NOMO-1 (cell line): ENCODE measurements at regions not wholly inside any gene's neighbourhood (a gene's known extent, or its start where the extent isn't known, plus 50 kb on each side); places are given as distances from the start of the nearest gene placed in this dataset.

Experiments used
- DNase-seq, 2 experiments: peaks; one replicate each; lab custom pipeline; 2025; ENCODE audit not compliant: unreplicated experiment in 2 of 2; lab: John Stamatoyannopoulos, UW

GRCh38 chrX:38986586-38986985 is 185.3 kb downstream of the MID1IP1 start:
- no peak for DNase-seq

GRCh38 chrX:38987198-38987651 is 186.0 kb downstream of the MID1IP1 start:
- peak; percentile 52 to 75 for DNase-seq

DNA sequence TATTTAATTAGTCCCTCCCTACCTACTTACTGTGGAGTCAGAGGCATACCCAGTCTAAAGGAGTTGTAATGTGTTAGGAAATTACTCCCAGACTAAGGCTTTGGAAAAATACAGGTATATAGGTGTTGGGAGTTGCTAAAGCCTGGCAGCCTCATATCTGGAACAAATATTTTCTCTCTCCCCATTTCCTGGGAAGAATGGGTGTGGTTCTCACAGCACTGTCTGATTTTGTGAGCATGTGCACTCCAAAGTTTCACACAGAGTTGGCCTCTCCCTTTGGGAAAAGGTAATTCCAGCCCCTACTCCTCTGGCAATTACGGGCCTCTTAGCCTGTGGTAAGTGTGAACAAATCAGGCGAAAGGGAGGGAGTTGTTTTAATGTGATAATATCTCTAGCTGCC is 187.0 kb downstream of the MID1IP1 start:
- no peak for DNase-seq

DNA sequence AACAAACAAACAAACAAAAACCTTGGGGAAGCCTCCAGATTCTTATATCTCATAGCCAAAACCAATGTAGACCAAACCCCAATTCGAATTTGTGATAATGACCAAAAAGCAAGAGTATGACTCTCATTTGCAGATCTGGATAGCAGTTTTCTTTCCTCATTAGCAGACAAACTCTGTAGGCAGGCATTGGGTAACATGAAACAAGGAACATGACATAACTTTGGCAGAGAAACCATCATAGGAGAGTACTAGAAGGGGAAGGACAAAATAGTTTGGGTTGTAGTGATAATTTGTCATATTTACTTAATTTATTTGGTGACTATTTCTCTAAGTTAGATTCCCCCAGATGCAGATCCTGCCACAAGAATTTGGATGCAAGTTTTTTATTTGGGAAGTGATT is 187.8 kb downstream of the MID1IP1 start:
- peak; percentile 36 to 78 for DNase-seq

GRCh38 chrX:38991656-38992440 is 190.6 kb downstream of the MID1IP1 start:
- DNase-seq, result no peak

DNA sequence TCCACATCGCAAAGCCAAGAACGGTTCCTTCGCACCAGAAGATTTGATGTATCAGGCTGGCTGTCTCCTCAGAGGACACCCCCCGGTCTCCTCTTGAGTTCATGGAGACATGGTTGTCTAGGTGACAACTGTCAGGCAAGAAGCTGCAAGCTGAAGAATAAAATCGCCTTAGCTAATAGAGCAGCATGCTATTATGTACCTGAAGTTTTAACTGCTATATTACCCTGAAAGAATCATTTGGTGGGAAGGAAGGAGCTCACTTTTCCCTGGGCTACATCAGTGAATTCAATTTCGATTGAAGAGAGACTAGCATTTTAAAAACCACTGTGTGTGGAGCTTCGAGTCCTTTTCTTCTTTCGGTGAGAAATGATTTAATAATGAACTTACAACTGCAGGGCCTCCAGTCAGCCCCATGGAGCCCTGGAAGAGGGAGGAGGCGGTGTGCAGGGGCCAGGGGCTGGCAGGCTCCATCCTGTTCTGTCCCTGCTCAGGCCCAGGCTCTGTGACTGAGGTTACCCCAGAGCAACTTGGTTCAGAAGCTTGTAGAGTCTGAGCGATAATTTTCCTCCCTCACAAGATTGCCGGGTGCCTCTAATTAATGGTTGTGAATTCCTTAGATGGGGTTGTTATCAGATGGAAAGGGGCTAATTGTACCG is 191.3 kb downstream of the MID1IP1 start:
- no peak for DNase-seq

DNA sequence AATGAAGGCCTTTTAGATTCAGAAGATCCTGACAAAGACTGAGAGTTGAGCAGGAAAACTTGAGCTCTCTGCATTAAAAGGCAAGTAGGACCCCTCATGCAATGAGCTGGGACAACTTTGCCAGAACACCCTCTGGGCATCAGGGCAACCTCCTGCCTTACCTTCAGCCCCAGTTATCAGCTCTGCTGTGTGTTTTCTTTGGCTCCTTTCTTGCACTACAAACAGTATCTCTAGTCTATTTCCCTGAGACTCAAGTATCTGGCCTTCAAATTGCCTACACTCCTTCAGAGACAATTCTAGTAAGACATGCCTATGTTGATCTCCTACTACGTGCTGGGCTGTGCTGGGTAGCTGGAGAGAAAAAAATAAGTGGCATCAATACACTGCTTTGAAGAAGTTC is 192.2 kb downstream of the MID1IP1 start:
- no peak for DNase-seq

DNA sequence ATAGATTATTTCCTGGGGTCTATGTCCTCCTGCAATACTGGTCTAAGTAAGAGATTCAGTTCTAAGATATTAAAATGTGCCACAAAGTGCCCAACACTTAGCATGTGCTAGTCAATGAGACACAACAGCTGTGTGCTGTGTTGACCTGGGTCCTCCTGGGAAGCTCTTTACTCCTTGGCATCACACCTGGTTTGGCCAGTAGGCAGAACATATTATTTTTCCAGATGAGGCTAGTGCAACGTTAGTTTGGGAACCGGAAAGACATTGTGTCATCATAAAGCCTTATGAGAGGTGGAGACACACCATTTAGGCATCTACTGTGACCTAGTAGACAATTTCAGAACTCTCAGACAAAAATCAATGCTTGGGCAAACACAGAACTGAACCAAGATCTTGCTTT is 197.8 kb downstream of the MID1IP1 start:
- DNase-seq, result no peak

GRCh38 chrX:38999967-39000745 is 198.9 kb downstream of the MID1IP1 start:
- no peak for DNase-seq

DNA sequence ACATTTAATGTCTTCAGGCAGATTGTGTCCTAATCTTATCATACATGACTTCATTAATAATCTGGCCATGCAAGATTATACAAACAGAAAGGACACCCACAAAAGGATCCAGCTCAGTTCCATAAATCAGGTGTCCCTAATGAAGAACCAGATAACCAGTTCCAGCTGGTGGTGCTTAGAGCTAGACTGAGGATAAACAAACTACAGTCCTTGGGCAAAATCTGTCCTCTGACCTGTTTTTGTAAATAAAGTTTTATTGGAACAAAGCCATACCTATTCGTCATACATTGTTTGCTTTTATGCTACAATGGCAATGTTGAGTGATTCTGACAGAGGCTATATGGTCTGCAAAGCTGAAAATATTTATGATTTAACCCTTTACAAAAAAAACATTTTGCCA is 199.5 kb downstream of the MID1IP1 start:
- no peak for DNase-seq

- DNase-seq, result no peak
Measured at GRCh38 chrX:39002466-39002865, 201.2 kb downstream of the MID1IP1 start.

DNA sequence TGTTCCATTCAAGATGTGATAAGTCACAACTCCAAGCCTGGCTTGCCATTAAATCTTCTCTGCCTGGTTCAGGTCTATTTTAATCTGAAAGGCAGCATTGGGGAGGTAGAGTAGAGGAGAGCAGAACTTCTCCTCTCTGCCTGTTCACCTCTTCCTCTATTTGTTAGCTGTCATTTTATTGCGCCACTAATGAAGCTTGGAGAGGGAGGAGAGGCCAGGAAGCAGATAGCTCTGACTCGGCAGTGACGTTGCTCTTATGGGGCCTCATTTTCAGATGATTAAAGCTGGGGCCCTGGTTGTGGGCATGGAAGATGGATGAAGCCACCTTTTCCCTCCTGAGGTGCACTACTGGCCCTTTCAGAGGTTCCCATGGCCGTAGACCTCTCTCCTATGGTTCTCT is 207.3 kb downstream of the MID1IP1 start:
- peak; percentile 72 to 86 for DNase-seq

DNA sequence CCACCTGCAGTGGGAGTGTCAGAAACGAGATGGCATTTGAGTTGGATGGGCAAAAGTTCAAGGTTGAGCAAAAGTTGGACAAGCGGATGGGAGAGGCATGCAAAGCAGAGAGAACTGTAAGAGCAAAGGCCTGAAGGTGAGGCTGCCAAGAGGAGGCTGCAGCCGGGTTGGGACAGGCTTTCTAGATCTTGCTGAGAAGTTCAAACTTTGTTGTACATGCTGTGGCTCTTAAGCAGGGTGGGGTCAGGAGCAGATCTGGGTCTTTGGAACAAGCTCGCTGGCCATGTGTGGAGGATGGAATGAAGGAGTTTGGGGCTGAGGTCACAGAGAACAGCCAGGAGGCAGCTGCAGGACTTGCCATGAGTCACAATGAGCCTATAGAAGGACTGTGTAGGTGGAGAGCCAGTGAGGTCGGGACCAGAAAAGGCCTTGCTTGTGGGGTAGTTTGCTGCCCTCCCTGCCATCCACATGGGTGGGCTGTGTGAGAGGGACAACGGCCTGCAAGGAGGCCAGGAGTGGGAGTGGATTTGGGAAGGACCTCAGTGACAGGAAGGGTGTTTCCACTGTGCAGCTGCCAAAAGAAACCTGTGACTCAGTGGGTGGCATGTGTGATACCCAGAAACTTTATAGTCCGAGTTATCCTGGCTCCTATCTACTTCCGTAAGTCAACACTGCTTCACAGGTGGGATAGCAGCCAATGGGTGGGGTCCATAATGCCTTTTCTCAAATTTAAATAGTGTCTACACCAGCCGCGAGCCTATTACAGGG is 210.4 kb downstream of the MID1IP1 start:
- no peak for DNase-seq

DNA sequence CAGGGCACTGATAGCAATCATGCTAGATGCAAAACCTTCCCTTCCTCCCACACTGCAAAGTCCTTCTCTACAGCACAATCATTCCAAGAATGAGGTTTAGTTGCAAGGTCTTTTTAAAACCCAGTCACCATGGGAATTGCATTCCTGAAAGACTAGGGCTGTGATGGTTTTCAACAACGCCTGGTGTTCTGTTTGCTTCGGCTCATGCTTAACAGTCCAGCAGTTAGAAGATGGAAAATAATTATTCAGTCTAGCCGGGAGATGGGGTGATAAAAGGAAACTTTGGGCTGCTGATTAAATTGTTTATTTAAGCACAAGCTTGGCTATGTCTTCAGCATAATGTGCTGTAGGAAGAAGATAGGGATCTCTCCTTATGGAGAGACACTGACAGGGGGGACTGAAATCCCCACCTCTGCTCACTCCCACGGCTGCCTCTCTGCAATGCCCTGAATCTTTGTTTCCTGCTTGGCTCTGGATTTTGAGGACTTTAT is 211.4 kb downstream of the MID1IP1 start:
- DNase-seq, result no peak

- no peak for DNase-seq
Measured at GRCh38 chrX:39016556-39016955, 215.3 kb downstream of the MID1IP1 start.

GRCh38 chrX:39017077-39017476 is 215.8 kb downstream of the MID1IP1 start:
- DNase-seq, result no peak

DNA sequence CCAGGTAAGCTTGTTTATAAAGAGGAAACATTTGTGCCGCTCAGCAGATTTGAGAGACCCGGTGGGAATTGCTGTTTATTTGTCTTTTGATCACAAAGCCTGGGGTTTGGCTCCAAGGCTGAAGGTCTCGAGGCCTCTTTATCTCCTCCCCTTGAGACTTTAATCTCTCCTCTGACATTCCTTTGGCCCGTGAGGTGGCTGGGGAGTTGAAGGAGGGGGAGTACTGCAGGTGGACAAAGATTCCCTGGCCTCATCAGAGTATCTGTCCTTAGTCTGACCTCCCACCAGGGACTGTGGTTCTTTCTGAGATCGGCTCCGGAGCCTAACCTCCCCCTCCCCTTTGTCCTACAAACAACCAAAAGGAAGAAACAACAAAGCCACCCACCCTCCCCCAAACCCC is 216.5 kb downstream of the MID1IP1 start:
- DNase-seq, result no peak

DNA sequence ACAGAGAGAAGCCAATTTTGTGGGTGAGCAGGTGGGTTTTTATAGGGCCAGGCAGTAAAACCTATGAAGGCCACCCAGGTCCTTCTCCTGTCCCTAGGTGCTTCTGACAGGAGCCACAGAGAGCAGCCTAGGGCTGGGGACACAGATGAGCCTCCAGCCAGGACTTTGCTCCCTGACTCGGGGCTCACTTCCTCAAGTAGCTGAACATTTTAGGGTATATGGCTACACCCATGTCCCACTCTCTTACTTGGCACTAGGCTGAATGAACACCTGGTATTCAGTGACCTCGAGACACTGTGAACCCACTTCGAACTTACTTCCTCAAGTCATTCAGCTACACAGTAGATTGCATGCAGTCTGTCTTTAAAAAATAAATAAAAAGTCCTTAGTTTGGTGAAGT is 217.3 kb downstream of the MID1IP1 start:
- no peak for DNase-seq

DNA sequence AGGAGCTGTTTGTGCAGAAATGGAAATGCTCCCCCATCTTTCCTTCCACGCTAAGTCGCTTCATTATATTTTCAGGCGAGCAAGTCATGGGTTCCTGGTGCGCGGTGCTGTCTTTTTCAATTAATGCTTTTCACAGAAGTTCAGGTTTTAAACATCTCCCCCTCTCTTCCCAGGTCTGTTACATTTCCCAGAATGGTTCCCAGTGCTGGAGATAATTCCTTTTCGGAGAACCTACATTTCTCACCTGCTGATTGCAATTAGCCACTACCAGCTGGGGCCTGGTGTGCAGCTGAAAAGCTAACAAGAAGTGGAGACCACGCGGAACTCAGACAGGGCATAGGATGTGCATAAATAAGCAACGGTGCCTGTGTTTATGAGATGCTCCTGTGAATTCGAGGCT is 217.8 kb downstream of the MID1IP1 start:
- no peak for DNase-seq

GRCh38 chrX:39020051-39020669 is 218.9 kb downstream of the MID1IP1 start:
- DNase-seq, result peak; percentile 18 to 19
